Activated CD4-positive, alpha-beta T cell treated with anti-CD3 and anti-CD28 coated beads, Interleukin-2, amount 50 U/mL, for 16 hours (primary cell): ENCODE measurements at regions not wholly inside any gene's neighbourhood (a gene's known extent, or its start where the extent isn't known, plus 50 kb on each side); places are given as distances from the start of the nearest gene placed in this dataset.
"Not testable (repeated sequence)": the region's sequence is repeated elsewhere in the genome, so short reads cannot be mapped to it uniquely, and the experiment has no call there.

ENCODE experiments used
- DNase-seq: peaks from one replicate; pipeline ENCODE4 v3.0.0-alpha.2; 2020

DNA sequence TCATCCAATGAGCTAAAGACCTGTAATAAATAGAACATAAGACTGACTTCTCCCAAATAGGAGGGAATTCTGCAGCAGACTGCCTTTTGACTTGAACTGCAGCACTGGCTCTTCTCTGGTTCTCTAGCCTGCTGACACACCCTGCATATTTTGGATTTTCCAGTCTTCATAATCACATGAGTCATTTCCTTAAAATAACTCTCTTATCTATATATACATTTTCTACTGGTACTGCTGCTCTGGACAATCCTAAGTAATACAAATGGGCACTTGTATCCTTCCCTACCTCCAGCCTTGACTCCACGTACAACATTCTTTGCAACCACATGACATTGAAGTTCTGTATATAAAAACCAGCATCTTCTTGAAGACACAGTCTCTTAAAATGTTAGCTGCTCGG is 429.4 kb upstream of the TMPRSS15 start:
- DNase-seq: no peak

DNA sequence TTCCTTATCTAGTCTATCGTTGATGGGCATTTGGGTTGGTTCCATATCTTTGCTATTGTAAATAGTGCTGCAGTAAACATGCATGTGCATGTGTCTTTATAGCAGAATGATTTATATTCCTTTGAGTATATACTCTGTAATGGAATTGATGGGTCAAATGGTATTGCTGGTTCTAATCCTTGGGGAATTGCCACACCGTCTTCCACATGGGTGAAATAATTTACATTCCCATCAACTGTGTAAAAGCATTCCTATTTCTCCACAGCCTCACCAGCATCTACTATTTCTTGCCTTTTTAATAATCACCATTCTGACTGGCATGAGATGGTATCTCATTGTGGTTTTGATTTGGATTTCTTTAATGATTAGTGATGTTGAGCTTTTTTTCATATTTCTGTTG is 430.5 kb upstream of the TMPRSS15 start:
- not testable (repeated sequence) for DNase-seq

DNA sequence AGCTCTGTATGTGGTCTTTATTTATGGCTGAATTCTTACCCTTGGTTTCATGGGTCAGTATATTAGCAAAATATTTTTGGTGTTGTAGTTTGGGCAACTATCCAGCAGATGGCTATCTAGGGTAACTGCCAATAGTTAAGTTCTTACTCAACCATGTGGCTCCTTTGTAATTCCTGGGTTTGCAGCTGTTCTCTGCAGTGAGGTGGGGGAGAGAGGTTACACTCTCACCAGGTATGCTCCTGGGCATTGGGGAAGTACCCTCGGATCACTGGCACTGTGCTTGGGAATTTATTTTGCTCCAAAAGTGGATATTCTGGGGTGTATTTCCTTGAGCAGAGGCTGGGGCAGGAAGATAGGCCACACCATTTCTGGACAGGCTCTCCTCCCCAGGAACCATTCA is 436.7 kb upstream of the TMPRSS15 start:
- DNase-seq: peak; percentile 12

DNA sequence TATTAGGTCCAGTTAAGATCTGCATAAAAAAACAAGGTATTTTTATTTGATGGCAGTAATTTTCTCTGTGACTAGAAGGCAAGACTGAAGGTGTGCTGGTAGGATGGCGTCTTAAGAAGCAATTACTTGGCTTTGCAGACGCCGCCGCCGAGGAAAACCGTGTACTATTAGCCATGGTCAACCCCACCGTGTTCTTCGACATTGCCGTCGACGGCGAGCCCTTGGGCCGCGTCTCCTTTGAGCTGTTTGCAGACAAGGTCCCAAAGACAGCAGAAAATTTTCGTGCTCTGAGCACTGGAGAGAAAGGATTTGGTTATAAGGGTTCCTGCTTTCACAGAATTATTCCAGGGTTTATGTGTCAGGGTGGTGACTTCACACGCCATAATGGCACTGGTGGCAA is 454.0 kb upstream of the TMPRSS15 start:
- DNase-seq: not testable (repeated sequence)

DNA sequence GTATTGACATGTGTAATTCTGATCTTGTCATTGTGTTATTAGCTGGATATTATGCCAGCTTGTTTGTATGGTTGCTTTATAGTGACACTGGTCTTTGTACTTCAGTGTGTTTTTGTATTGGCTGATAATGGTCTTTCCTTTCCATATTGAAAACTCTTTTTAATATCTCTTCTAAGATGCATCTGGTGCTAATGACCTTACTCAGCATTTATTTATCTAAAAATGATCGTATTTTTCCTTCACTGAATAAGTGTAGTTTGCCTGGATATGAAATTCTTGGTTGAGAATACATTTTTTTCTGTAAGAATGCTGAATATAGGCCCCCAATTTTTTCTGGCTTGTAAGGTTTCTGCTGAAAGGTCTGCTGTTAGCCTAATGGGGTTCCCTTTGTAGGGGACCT is 465.5 kb upstream of the TMPRSS15 start:
- no peak for DNase-seq

DNA sequence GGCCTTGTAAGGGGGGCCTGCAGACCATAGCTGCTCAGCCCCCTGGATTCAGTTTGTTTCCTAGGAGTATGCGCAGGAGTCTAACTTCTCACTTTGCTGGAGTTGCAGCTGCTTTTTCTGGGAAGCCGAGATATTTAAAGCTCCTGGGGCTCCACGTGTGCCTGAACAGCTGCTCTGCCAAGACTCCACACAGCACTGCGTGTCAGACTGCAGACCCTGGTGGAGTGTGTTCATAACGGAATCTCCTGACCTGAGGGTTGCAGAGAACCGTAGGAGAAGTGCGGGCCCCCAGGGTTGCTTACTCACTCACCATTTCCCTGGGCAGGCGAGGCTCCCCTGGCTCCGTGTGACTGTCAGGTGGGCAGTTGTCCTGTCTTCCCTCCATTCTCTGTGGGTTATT is 474.3 kb upstream of the TMPRSS15 start:
- no peak for DNase-seq

DNA sequence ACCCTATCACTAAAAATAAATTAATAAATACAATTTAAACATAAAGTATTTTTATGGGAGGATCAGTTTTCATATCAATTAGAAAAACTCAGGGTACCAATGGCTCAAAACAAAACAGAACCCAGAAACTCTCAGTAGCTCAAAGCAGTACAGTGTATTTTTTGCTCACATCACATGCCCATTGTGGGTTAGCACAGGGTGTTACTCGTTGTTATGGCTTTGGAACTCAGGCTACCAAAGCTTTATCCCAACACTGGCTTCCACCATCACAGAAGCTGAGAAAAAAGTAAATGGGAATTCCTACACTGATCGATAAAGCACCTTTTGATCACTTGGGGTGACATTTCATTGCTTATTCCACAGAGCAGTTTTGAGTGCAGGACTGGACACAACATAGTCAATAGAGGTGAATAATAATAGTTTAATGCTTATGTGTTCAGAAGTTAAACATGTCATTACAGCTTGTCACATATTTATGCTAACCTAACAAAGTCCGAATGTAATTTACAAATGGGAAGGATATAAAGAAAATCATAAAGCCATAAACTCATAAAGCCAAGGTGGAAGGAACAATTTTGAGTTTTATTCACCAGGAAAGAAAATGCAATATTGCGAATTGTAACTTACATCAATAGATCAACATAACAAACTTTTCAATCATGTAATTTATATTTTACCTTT is 484.5 kb upstream of the TMPRSS15 start:
- DNase-seq: no peak

DNA sequence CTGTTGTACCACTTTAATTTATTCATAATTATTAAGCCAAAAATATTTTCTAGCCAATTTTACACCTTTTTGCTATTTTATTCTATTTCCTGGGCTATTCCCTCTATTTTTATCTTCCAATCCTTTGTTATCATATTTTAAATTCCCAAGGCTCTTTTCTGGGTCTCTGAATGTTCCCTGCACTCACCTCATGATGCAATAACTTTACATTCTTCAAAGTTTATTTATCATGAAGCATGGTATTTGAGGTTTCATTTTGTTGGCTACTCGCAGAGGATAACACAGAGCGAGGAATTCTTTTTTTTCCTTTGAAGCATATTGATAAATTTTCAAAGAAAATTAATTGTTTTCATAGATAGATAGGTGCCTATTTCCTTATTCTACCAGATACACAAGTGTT is 489.8 kb upstream of the TMPRSS15 start:
- no peak for DNase-seq

DNA sequence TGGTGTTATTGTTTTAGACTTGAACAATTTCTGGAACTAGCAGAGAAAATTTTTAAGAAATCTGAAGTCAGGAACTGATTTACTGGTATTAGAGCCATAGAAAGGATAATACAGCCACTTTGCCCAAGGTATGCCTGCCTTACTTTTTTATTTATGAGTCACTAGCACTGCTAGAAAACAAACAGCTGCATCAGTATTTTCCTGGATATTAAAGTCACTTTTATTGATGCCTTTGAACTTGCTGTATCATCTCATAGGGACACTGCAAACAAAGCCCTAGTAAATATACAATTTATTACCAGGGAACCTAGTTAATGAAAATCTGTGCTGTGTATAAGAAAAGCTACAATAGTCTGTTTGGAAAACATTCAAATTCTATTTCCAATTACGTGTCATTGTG is 490.8 kb upstream of the TMPRSS15 start:
- no peak for DNase-seq

DNA sequence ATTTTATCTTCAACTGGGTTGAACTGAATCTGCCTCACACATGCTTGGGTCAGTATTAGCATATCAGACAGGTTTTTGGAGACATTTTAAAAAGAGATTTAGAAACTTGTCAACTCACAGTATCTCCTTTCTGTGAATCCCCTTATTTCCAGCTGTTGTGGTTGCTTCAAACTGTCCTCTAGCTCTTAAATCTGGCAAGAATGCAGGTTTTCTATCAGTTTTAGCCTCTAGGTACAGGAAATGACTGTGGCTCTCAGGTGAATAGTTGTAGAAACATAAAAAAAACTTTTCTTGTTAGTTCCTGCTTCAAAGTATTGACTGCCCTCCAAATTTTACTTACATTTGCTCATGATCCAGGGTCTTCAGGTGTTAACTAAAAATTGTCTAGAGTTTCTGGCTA is 495.7 kb upstream of the TMPRSS15 start:
- no peak for DNase-seq

DNA sequence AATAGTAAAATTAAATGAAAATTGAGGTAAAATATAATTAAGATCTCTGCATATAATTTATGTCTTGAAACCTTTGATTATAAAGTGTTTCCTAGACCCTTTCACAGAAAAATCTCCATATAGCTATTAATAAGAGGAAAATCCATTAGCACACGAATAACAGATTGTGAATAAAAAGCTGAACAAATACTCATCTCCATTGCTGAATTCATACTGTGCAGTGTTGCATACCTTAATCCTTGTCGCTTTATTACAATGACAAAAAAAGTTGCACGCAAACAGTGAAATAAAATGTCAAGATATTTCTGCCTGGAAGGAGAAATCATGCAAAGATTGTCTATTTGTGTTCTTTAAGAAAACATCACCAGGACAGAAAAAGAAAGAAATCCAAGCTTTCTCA is 499.1 kb upstream of the TMPRSS15 start:
- no peak for DNase-seq

DNA sequence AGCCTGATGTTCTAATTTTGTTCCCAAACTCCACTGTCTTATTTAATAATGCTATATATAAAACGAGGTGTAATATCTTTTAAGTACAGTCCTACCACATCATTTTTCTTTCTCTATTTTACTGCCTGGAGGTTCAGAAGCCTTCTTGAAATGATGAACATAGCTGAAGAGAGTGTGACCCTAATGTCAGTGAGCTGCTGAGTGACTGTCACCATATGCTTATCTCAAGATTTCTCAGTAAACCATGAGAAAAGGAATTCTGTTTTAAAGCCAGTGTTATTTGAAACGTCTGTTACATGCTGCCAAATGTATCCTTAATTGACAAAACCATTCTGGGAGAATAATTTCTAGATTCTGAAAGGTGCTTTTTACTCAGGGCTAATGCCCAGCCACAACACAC is 503.5 kb upstream of the TMPRSS15 start:
- DNase-seq: no peak

DNA sequence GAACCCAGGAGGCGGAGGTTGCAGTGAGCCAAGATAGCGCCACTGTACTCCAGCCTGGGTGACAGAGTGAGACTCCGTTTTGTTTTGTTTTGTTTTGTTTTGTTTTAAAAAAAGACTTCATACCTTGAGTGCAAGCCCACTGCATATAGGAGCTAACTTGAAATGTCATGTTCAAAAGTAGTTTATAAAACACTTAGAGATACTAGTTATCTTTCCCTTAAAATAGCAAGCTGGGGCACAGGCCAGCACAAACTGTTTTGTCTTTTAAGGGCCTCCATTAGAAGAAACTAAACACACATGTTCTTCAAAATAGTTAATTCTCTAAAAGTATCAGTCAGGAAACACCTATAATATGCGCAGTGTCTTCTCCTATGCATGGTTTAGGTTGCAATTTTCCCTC is 505.1 kb upstream of the TMPRSS15 start:
- no peak for DNase-seq

DNA sequence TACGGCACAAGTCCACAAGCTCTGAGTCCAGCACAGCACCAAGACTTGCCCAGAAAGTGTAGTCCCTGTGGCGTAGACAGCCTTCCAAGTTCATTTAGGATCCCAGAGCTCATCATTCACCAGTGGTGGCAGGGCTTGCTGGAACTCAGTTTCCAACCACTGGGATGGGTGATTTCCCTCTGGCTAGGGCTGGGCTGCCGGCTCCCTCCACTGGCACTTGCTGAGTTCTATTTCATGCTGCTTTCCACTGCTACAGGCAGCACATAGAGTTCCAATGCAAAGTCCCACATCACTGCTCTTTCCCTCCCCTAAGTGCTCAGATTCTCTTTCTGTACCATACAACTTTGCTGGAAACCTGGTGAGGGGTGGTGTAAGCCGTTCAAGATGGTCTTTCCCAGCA is 510.3 kb upstream of the TMPRSS15 start:
- no peak for DNase-seq

DNA sequence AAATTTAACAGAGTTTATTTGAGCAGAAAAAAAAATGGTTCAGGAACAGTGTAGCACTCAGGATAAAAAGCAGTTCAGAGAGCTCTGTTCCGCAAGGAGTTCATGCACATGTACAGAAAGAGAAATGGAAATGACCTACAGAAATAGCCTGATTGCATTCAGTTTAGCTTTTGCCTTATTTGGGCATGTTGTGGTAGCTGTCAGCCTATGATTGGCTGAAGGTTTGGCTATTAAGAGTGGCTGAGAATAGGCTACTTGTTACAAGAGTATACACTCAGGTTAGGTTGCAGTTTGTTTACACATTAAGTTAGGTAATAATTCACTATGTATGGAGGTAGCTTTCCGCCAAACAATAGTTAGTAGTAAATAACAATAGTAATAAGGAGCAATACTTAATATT is 511.0 kb upstream of the TMPRSS15 start:
- DNase-seq: no peak

DNA sequence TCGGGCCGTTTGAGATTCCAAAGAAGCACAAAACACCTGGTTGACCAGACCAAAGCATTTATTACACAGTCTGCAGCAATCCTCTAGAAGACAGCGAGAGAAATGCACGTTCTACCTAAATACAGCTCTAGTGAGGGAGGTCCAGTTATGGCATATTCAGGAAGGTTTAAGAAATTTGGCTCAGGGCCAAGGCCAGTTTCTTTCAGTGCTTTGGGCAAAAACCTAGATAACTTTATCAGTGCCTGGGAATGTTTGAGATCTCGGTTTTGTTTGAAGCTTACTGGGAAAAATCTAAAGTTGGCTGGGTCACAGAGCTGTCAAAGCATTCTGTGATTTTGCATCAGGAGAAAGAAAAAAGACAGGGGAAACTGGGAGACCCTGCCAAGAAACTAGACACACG is 514.0 kb upstream of the TMPRSS15 start:
- no peak for DNase-seq

DNA sequence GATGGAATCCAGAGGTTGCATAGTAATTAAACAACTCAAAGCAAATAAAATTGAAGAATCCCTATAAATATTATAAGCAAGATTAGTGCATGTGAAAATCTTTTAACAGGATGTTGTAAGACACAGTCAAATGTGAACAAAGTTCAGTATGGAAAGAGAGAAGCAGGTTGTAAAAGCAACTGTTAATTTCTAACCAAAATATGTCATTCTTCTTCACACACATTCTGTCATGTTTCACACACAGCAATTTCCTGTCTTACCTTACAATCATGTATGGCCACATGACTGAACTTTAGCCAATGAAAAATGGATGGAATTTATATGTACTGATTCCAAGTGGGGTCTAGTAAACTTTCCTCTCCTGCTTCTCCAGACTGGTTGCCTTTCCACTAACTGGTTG is 527.7 kb upstream of the TMPRSS15 start:
- DNase-seq: no peak

DNA sequence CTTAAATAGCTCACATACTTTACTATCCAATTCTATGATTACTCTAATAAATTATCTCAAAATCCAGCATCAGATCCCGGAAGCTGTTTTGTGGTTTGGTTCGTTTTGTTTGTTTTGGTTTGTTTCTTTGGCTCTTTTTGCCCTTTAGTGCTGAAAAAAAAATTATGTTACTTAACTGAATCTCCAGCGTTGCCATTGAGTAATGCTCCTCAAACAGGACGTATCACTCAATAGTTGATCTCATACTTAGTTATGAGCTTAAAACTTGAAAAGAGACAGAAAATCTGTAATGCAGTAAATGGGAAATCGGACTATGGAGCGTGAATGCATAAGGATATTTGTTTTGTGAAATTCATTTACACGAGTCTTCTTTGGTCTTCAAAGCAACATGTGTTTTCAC is 533.8 kb upstream of the TMPRSS15 start:
- DNase-seq: no peak

DNA sequence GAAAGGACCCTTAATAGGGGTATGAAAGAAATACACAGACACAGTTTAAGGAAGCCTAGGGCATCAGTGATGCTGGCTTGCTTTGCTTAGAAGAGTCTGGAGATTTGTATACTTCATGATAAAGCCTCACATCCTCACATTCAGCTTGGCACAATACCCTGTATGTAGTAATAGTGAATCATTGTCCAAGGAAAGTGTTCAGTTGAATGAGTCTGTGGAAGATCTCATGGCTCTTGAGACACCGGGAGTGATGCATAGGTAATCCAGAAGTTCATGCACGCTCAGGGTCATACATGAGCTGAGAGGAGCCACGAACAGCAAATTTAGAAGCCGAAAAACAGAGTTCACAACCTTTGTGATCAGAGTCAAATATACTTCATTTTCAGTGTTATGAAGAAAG is 537.2 kb upstream of the TMPRSS15 start:
- DNase-seq: no peak

DNA sequence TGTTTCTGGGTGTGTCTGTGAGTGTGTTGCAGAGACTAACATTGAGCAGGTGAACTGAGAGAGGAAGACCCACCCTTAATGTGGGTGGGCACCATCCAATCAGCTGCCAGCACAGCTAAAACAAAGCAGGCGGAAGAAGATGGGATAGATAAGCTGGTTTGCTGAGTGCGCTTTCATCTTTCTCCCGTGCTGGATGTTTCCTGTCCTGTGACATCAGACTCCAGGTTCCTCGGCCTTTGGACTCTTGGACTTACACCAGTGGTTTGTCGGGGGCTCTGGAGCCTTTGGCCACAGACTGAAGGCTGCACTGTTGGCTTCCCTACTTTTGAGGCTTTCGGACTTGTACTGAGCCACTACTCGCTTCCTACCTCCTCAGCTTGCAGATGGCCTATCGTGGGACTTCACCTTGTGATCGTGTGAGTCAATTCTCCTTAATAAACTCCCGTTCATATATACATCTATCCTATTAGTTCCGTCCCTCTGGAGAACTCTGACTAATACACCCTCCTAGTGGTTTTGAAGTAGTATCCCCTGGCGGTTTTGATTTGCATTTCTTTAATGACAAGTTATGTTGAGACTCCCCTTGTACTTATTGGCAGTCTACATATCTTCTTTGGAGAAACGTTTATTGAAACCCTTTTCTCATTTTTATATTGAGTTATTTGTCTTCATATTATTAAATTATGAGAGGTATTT is 546.6 kb upstream of the TMPRSS15 start:
- no peak for DNase-seq

DNA sequence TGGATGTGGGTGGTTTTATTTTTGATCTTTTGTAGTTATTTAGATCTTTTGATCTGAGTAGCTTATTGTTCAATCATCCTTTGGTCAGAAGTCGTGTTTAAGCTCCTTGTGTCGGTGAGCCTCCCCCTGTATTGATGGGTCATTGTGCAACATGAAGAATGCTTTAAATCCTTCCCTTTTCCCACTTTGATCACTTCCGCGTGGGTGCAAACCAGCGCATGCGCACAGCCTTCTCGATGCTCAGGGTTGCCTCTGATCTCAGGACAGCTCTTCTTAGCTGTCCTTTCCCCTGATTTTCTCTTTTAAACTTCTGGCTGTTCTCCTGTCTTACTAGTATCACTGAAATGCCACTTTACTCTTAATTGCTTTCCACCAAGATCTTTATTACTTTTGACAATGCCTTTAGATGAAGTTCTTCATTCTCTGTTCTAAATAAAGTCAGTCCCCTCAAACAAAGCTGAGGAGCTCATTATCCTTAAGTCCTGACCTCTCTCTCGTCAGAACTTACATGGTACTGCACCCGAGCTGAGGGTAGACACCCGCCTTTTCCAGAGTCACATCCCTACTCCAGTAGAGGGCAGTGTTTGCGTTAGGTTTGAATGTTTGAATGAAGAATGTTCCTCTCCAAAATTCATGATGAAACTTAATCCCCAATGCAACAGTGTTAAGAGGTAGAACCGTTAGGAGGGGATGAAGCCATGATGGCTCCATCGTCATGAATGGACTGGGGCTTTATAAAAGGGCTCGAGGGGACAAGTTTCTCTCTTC is 547.9 kb upstream of the TMPRSS15 start:
- peak; percentile 21 for DNase-seq

DNA sequence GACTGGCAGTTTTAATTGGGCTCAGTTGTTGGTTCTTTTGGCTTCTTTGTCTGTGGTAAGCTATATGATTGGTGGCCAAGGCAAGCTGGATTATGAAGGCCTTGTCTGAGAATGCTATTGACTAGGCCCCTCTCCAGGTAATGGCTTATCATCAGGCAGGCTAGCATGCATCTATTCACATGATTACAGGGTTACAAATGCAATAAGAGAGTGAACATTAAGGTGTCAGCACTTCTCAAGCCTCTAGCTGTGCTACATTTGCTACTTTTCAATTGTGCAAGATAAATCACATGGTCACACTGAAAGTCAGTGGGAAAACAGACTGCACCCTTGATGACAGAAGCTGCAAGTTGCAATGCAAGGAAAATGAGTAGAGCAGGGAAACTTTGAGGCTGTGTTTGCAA is 550.9 kb upstream of the TMPRSS15 start:
- no peak for DNase-seq

DNA sequence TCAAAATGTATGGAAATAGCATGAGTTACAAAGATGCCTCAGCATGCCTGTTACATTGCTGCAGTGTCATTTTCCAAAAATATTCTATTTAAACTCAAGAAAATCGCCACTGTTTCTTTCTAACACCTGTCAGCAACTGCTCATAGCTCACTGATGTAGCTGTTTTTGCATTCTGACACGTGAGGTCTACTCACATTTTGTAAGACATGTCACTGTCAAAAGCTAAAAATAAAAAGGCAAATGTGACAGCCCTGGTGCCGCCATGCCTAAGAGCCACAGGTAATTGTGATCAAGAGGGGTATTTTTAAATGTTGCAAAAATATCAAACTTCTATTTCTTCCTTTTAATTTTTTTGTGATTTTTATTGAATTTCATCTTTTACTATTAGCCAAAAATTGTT is 556.2 kb upstream of the TMPRSS15 start:
- DNase-seq: no peak

DNA sequence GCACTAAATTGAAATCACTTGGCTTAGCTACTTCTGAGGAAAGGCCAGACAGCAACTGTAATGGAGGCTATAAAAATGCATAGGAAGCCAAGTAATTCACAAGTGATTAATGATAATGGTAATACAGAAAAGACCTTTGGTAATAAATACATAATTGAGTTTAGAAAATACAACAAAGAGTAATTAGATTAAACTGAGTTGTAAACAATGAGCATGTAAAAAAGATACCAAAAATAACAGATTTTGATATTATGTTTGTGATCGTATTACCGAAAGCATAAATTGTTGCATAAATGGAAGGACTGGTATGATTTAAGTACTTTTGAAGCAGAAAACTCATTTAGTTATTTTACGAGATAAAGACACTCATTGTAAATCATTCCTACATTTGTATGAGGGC is 556.7 kb upstream of the TMPRSS15 start:
- no peak for DNase-seq
